Panc1 (cell line): ENCODE measurements at regions not wholly inside any gene's neighbourhood (a gene's known extent, or its start where the extent isn't known, plus 50 kb on each side); places are given as distances from the start of the nearest gene placed in this dataset.

Experiments
- ATAC-seq: fragments of 200-7000 bp; cut with Tn5 transposase; 2 replicates; pipeline ENCODE4 v1.9.1; 2020; ENCODE audit warnings: mild to moderate bottlenecking, moderate library complexity
- BruUV-seq: library from RNA; stranded (reverse); fragments of 400-500 nt; replicated peaks from 2 replicates; lab custom pipeline; 2021; lab: Mats Ljungman, UMichigan
- CTCF ChIA-PET: fragments of 300-600 bp; sonication (Branson Sonifier 250); formaldehyde crosslinking; loops from one replicate; lab custom pipeline; 2022; ENCODE audit warnings: antibody characterized with exemption; lab: Charles Lee
- POLR2A ChIA-PET: fragments of 300-600 bp; sonication (Branson Sonifier 250); formaldehyde crosslinking; loops from one replicate; lab custom pipeline; 2022; ENCODE audit warnings: antibody characterized with exemption; lab: Charles Lee
- DNase-seq: peaks from one replicate; pipeline ENCODE4 v3.0.0-alpha.2; 2010; ENCODE audit warnings: low read depth, low spot score
- H3K27ac ChIP-seq: 2 replicates; pipeline ENCODE4 v1.5.1; 2011; ENCODE audit warnings: mild to moderate bottlenecking, low read length, inconsistent platforms
- H3K27me3 ChIP-seq: fragments of 200-500 bp; sonication (Bioruptor generic); 2 replicates; pipeline ENCODE4 v1.6.0; 2014; ENCODE audit warnings: low read length, inconsistent platforms; ENCODE audit not compliant: control insufficient read depth, insufficient read depth
- H3K36me3 ChIP-seq: fragments of 200-500 bp; sonication (Bioruptor generic); 2 replicates; pipeline ENCODE4 v1.5.1; 2014; ENCODE audit warnings: inconsistent platforms, mild to moderate bottlenecking, low read length, moderate library complexity; ENCODE audit not compliant: control insufficient read depth, insufficient read depth
- H3K4me1 ChIP-seq: 2 replicates; pipeline ENCODE4 v1.5.1; 2011; ENCODE audit warnings: inconsistent platforms, mild to moderate bottlenecking, low read length, moderate library complexity; ENCODE audit not compliant: control insufficient read depth, insufficient read depth
- H3K4me3 ChIP-seq, 2 experiments: 2 replicates each; pipeline ENCODE4 v1.5.1; 2011 to 2012; ENCODE audit warnings: low read depth in 2 of 2, low read length in 2 of 2, mild to moderate bottlenecking in 2 of 2, inconsistent platforms in 1 of 2, moderate library complexity in 1 of 2
- H3K9me3 ChIP-seq: fragments of 200-500 bp; sonication (Bioruptor generic); 2 replicates; pipeline ENCODE4 v1.5.1; 2014; ENCODE audit warnings: low read depth, mild to moderate bottlenecking, inconsistent platforms, low read length, moderate library complexity; ENCODE audit not compliant: control insufficient read depth, insufficient read depth
- CTCF ChIP-seq: fragments of 450-650 bp; IDR thresholded peaks from 2 replicates; pipeline ENCODE4 v1.5.1; 2017; ENCODE audit warnings: mild to moderate bottlenecking
- POLR2AphosphoS5 ChIP-seq: IDR thresholded peaks from 2 replicates; pipeline ENCODE4 v1.6.1; 2012; ENCODE audit warnings: mild to moderate bottlenecking, low read depth, low read length, moderate library complexity
- REST ChIP-seq, 2 experiments: IDR thresholded peaks; 2 replicates each; pipeline ENCODE4 v1.6.1; 2011 to 2012; ENCODE audit warnings: low read depth in 2 of 2, control low read depth in 1 of 2, low read length in 1 of 2, mild to moderate bottlenecking in 1 of 2, moderate library complexity in 1 of 2; ENCODE audit not compliant: insufficient read depth in 1 of 2
- SIN3A ChIP-seq: IDR thresholded peaks from 2 replicates; pipeline ENCODE4 v1.6.1; 2012; ENCODE audit warnings: low read depth, mild to moderate bottlenecking, low read length, moderate library complexity, borderline replicate concordance; ENCODE audit not compliant: insufficient read depth
- TCF7L2 ChIP-seq: IDR thresholded peaks from 2 replicates; pipeline ENCODE4 v1.6.1; 2011; ENCODE audit warnings: mild to moderate bottlenecking, low read depth, low read length, inconsistent platforms
- in situ Hi-C: cut with HindIII; loops from 2 replicates; pipeline ENCODE4 v1.10.0; 2016; ENCODE audit warnings: low sequenced_read_pairs, low pct_unique_long_range_greater_than_20kb
- intact Hi-C: fragments of 100-400 bp; cut with micrococcal nuclease; formaldehyde crosslinking; loops from one replicate; pipeline ENCODE4 v1.10.0; 2022; ENCODE audit not compliant: unreplicated experiment

GRCh38 chr2:234691968-234692955 is 195.4 kb upstream of the ARL4C start:
- Histone ChIP-seq H3K36me3 (no peaks in the 10 kb centered on the region), H3K4me3 (no peak overlapping the region), H3K27ac (0 out of 2 replicates have a peak overlapping the region, but pooled peaks have one; percentile 13), H3K9me3 (peaks cover 5% of the 10 kb centered on the region; the same call in 1 of the 2 replicates), H3K4me1 (peaks cover 18% of the 10 kb centered on the region; the same call in 1 of the 2 replicates), H3K27me3 (no peaks in the 10 kb centered on the region)
- no peak for DNase-seq
- ChIA-PET CTCF (no interaction called here), POLR2A (no interaction called here)
- TF ChIP-seq SIN3A = no peak
- no peak for TF ChIP-seq CTCF
- ATAC-seq = no peak
- in situ Hi-C loops (no loop called here), intact Hi-C loops (no loop called here)
- BruUV-seq = no TSS peak

- no peak for TF ChIP-seq TCF7L2
- no peak for TF ChIP-seq POLR2AphosphoS5
- no peak for TF ChIP-seq CTCF
- no peak for TF ChIP-seq REST (IDR thresholded peaks at IDR 0.05; ENCODE audit: insufficient read depth in 1 of 2, low read depth in 2 of 2, low read length in 1 of 2)
- TF ChIP-seq SIN3A = no peak
- DNase-seq (no peak), ATAC-seq (no peak)
- intact Hi-C loops = no loop called here
- ChIA-PET CTCF (no interaction called here), POLR2A (no interaction called here)
- in situ Hi-C loops = no loop called here
- no peaks in the 10 kb centered on the region for H3K36me3 ChIP-seq
- no peaks in the 10 kb centered on the region for H3K27me3 ChIP-seq
- no peaks in the 10 kb centered on the region for H3K9me3 ChIP-seq
- no peak overlapping the region; the same call in 1 of the 2 replicates for H3K27ac ChIP-seq
- no peak overlapping the region for H3K4me3 ChIP-seq
- H3K4me1 ChIP-seq = peaks cover 18% of the 10 kb centered on the region; the same call in 1 of the 2 replicates
- no TSS peak for BruUV-seq
Measured at GRCh38 chr2:234691214-234691575, 194.3 kb upstream of the ARL4C start.
